HCT116 (cell line): ENCODE measurements at regions not wholly inside any gene's neighbourhood (a gene's known extent, or its start where the extent isn't known, plus 50 kb on each side); places are given as distances from the start of the nearest gene placed in this dataset.

Source experiments
- ATAC-seq: fragments of 200-7000 bp; cut with Tn5 transposase; 2 replicates; pipeline ENCODE4 v1.9.1; 2020; ENCODE audit warnings: mild to moderate bottlenecking, moderate library complexity
- BruUV-seq: library from RNA; stranded (reverse); fragments of 400-500 nt; replicated peaks from 2 replicates; lab custom pipeline; 2021; lab: Mats Ljungman, UMichigan
- CTCF ChIA-PET: fragments of 300-600 bp; sonication (Branson Sonifier 250); formaldehyde crosslinking; loops from one replicate; lab custom pipeline; 2021; ENCODE audit warnings: antibody characterized with exemption; lab: Charles Lee
- POLR2A ChIA-PET: fragments of 300-600, 350-600 bp; sonication (Branson Sonifier 250); formaldehyde crosslinking; loops from one replicate; lab custom pipeline; 2021; ENCODE audit warnings: antibody characterized with exemption; lab: Charles Lee
- RAD21 ChIA-PET, 2 experiments: fragments of 300-600 bp; sonication (Branson Sonifier 250); formaldehyde crosslinking; loops; one replicate each; lab custom pipeline; 2023; ENCODE audit warnings: low total read pairs in 2 of 2; ENCODE audit not compliant: uncharacterized antibody in 2 of 2, unreplicated experiment in 2 of 2, low non-redundant PET in 1 of 2; lab: Charles Lee
- DNase-seq: peaks from one replicate; pipeline ENCODE4 v3.0.0-alpha.2; 2010; ENCODE audit warnings: low read depth, low spot score
- H2AFZ ChIP-seq: fragments of 200-600 bp; shearing (Covaris generic), sonication (generic); 2 replicates; pipeline ENCODE4 v1.6.1; 2017; ENCODE audit warnings: low read depth, mixed run types, mixed read lengths, antibody characterized with exemption, low read length; ENCODE audit not compliant: poor library complexity, severe bottlenecking
- H3K27ac ChIP-seq: 2 replicates; pipeline ENCODE4 v1.5.1; 2012; ENCODE audit warnings: low read depth, low read length
- H3K27me3 ChIP-seq: fragments of 200-600 bp; sonication (generic); 2 replicates; pipeline ENCODE4 v1.6.1; 2016; ENCODE audit warnings: mixed run types, low read length, mixed read lengths; ENCODE audit not compliant: insufficient read depth
- H3K36me3 ChIP-seq, 2 experiments: fragments of 200-500 bp in 1 of 2; fragments of 200-600 bp in 1 of 2; sonication (Bioruptor generic) in 1 of 2; sonication (generic) in 1 of 2; 2 replicates each; pipeline versions ENCODE4 v1.5.1 to v1.6.1; 2014 to 2016; ENCODE audit warnings: low read length in 2 of 2, inconsistent platforms in 1 of 2, mixed read lengths in 1 of 2, mixed run types in 1 of 2; ENCODE audit not compliant: insufficient read depth in 2 of 2, control insufficient read depth in 1 of 2
- H3K4me1 ChIP-seq, 2 experiments: fragments of 200-600 bp in 1 of 2; sonication (generic) in 1 of 2; 2 replicates each; pipeline versions ENCODE4 v1.5.1 to v1.6.1; 2012 to 2017; ENCODE audit warnings: low read length in 2 of 2, inconsistent platforms in 1 of 2, mild to moderate bottlenecking in 1 of 2, mixed read lengths in 1 of 2, mixed run types in 1 of 2, moderate library complexity in 1 of 2; ENCODE audit not compliant: insufficient read depth in 2 of 2, control insufficient read depth in 1 of 2
- H3K4me2 ChIP-seq: fragments of 200-600 bp; sonication (generic); 2 replicates; pipeline ENCODE4 v1.6.1; 2017; ENCODE audit warnings: mixed run types, low read length, mixed read lengths
- H3K4me3 ChIP-seq, 2 experiments: fragments of 200-600 bp in 1 of 2; sonication (generic) in 1 of 2; replicated peaks in 1 of 2; 2 replicates each; pipeline ENCODE4 v1.5.1; 2011 to 2016; ENCODE audit warnings: low read length in 2 of 2, control low read depth in 1 of 2, low read depth in 1 of 2, mild to moderate bottlenecking in 1 of 2, mixed read lengths in 1 of 2, mixed run types in 1 of 2
- H3K79me2 ChIP-seq: fragments of 200-600 bp; sonication (generic); 2 replicates; pipeline ENCODE4 v1.6.1; 2017; ENCODE audit warnings: mild to moderate bottlenecking, mixed run types, low read length, moderate library complexity, mixed read lengths; ENCODE audit not compliant: insufficient read depth
- H3K9ac ChIP-seq: fragments of 200-600 bp; sonication (generic); 2 replicates; pipeline ENCODE4 v1.6.1; 2016; ENCODE audit warnings: low read length, mixed read lengths
- H3K9me2 ChIP-seq: fragments of 200-600 bp; sonication (generic), shearing (Covaris generic); 2 replicates; pipeline ENCODE4 v1.6.1; 2017; ENCODE audit warnings: mixed run types, mild to moderate bottlenecking, moderate library complexity; ENCODE audit not compliant: insufficient read depth
- H3K9me3 ChIP-seq, 2 experiments: fragments of 200-500 bp in 1 of 2; fragments of 200-600 bp in 1 of 2; sonication (Bioruptor generic) in 1 of 2; sonication (generic) in 1 of 2; 2 replicates each; pipeline ENCODE4 v1.6.1; 2014 to 2017; ENCODE audit warnings: low read length in 2 of 2, mixed read lengths in 2 of 2, inconsistent platforms in 1 of 2, low read depth in 1 of 2, mild to moderate bottlenecking in 1 of 2, mixed run types in 1 of 2, moderate library complexity in 1 of 2; ENCODE audit not compliant: control insufficient read depth in 1 of 2, insufficient read depth in 1 of 2
- H4K20me1 ChIP-seq: fragments of 200-600 bp; sonication (generic), shearing (Covaris generic); 2 replicates; pipeline ENCODE4 v1.6.1; 2017; ENCODE audit warnings: mixed run types, mild to moderate bottlenecking, moderate library complexity; ENCODE audit not compliant: insufficient read depth
- ATF3 ChIP-seq: IDR thresholded peaks from 2 replicates; pipeline ENCODE4 v1.6.1; 2012
- CBX3 ChIP-seq: IDR thresholded peaks from 2 replicates; pipeline ENCODE4 v1.6.1; 2012; ENCODE audit warnings: low read depth
- CEBPB ChIP-seq: IDR thresholded peaks from 2 replicates; pipeline ENCODE4 v1.6.1; 2012; ENCODE audit warnings: low read depth
- CTCF ChIP-seq, 3 experiments: fragments of 200-600 bp in 1 of 3; sonication (generic) in 1 of 3; IDR thresholded peaks in 2 of 3; conservative IDR thresholded peaks in 1 of 3; 2 replicates each; pipeline ENCODE4 v1.5.1; 2012 to 2017; ENCODE audit warnings: low read depth in 2 of 3, low read length in 2 of 3, antibody characterized with exemption in 1 of 3, borderline replicate concordance in 1 of 3, control low read depth in 1 of 3, mild to moderate bottlenecking in 1 of 3, mixed read lengths in 1 of 3, mixed run types in 1 of 3, moderate library complexity in 1 of 3; ENCODE audit not compliant: insufficient read depth in 1 of 3
- EGR1 ChIP-seq: IDR thresholded peaks from 2 replicates; pipeline ENCODE4 v1.6.1; 2012; ENCODE audit warnings: low read depth
- EZH2phosphoT487 ChIP-seq: fragments of 200-600 bp; IDR thresholded peaks from 2 replicates; pipeline ENCODE4 v1.6.1; 2018; ENCODE audit warnings: antibody characterized with exemption, borderline replicate concordance
- FOSL1 ChIP-seq: IDR thresholded peaks from 2 replicates; pipeline ENCODE4 v1.6.1; 2012; ENCODE audit warnings: low read depth
- JUND ChIP-seq: IDR thresholded peaks from 2 replicates; pipeline ENCODE4 v1.6.1; 2012
- POLR2A ChIP-seq: IDR thresholded peaks from 2 replicates; pipeline ENCODE4 v1.7.0; 2011; ENCODE audit warnings: borderline replicate concordance; ENCODE audit not compliant: insufficient read depth, insufficient read length; ENCODE audit errors: extremely low read depth
- POLR2AphosphoS5 ChIP-seq: IDR thresholded peaks from 2 replicates; pipeline ENCODE4 v1.6.1; 2011; ENCODE audit warnings: mild to moderate bottlenecking, low read depth, low read length, moderate library complexity
- SIN3A ChIP-seq: IDR thresholded peaks from 2 replicates; pipeline ENCODE4 v1.6.1; 2012; ENCODE audit warnings: low read depth
- SP1 ChIP-seq: IDR thresholded peaks from 2 replicates; pipeline ENCODE4 v1.6.1; 2012; ENCODE audit warnings: low read depth
- SRF ChIP-seq: IDR thresholded peaks from 2 replicates; pipeline ENCODE4 v1.6.1; 2012; ENCODE audit warnings: low read depth
- intact Hi-C: fragments of 100-400 bp; cut with micrococcal nuclease; formaldehyde crosslinking; loops from 2 replicates; pipeline ENCODE4 v1.10.0; 2022
- TF ChIP-seq, protein P1 (sequence below): IDR thresholded peaks from 2 replicates; pipeline ENCODE4 v1.6.1; 2012; ENCODE audit warnings: low read depth

GRCh38 chr1:59218521-59219236, 78.2 kb upstream of the FGGY start:
- no peaks in the 10 kb centered on the region for H3K27me3 ChIP-seq
- ChIA-PET RAD21 (no interaction called here), POLR2A (no interaction called here), CTCF (no interaction called here)
- DNase-seq (no peak), ATAC-seq (no peak)
- H3K4me3 ChIP-seq, result no peak overlapping the region
- H3K9me3 ChIP-seq, result no peaks in the 10 kb centered on the region
- H3K9me2 ChIP-seq, result no peaks in the 10 kb centered on the region
- no TSS peak for BruUV-seq
- peaks cover 0 to 5% of the 10 kb centered on the region in 2 experiments; a peak in 1 of 4 replicates for H3K4me1 ChIP-seq
- H3K36me3 ChIP-seq, result no peaks in the 10 kb centered on the region
- intact Hi-C loops, result no loop called here
- no peaks in the 10 kb centered on the region for H4K20me1 ChIP-seq
- H3K27ac ChIP-seq, result no peak overlapping the region
- TF ChIP-seq SP1 (no peak), ATF3 (no peak), POLR2A (no peak), CEBPB (no peak)
- H3K9ac ChIP-seq, result no peak overlapping the region
- no peak overlapping the region for H2AFZ ChIP-seq
- no peak overlapping the region for H3K4me2 ChIP-seq
- H3K79me2 ChIP-seq, result no peaks in the 10 kb centered on the region

- ATAC-seq (no peak), DNase-seq (no peak)
- no peak for TF ChIP-seq SRF
- TF ChIP-seq, protein P1, sequence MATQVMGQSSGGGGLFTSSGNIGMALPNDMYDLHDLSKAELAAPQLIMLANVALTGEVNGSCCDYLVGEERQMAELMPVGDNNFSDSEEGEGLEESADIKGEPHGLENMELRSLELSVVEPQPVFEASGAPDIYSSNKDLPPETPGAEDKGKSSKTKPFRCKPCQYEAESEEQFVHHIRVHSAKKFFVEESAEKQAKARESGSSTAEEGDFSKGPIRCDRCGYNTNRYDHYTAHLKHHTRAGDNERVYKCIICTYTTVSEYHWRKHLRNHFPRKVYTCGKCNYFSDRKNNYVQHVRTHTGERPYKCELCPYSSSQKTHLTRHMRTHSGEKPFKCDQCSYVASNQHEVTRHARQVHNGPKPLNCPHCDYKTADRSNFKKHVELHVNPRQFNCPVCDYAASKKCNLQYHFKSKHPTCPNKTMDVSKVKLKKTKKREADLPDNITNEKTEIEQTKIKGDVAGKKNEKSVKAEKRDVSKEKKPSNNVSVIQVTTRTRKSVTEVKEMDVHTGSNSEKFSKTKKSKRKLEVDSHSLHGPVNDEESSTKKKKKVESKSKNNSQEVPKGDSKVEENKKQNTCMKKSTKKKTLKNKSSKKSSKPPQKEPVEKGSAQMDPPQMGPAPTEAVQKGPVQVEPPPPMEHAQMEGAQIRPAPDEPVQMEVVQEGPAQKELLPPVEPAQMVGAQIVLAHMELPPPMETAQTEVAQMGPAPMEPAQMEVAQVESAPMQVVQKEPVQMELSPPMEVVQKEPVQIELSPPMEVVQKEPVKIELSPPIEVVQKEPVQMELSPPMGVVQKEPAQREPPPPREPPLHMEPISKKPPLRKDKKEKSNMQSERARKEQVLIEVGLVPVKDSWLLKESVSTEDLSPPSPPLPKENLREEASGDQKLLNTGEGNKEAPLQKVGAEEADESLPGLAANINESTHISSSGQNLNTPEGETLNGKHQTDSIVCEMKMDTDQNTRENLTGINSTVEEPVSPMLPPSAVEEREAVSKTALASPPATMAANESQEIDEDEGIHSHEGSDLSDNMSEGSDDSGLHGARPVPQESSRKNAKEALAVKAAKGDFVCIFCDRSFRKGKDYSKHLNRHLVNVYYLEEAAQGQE, result no peak
- TF ChIP-seq EGR1, result no peak
- TF ChIP-seq CTCF (IDR thresholded peaks at IDR 0.05 in 2 of 3, conservative IDR thresholded peaks at IDR 0.05 in 1 of 3; ENCODE audit: borderline replicate concordance in 1 of 3, insufficient read depth in 1 of 3, low read depth in 2 of 3, low read length in 2 of 3), result no peak
- TF ChIP-seq SIN3A, result no peak
- TF ChIP-seq JUND, result no peak
- no peak for TF ChIP-seq EZH2phosphoT487
- no peak for TF ChIP-seq CBX3
- TF ChIP-seq FOSL1, result no peak
- no peak for TF ChIP-seq POLR2AphosphoS5
- no peak for TF ChIP-seq ATF3
- no peak for TF ChIP-seq SP1
- TF ChIP-seq CEBPB, result no peak
- Histone ChIP-seq H3K4me2 (no peak overlapping the region), H3K4me3 (no peak overlapping the region), H3K36me3 (no peaks in the 10 kb centered on the region), H3K9ac (no peak overlapping the region), H3K79me2 (no peaks in the 10 kb centered on the region), H3K9me2 (no peaks in the 10 kb centered on the region), H4K20me1 (no peaks in the 10 kb centered on the region), H3K9me3 (no peaks in the 10 kb centered on the region), H2AFZ (no peak overlapping the region), H3K27ac (no peak overlapping the region), H3K27me3 (no peaks in the 10 kb centered on the region), H3K4me1 (peaks cover 0 to 5% of the 10 kb centered on the region in 2 experiments; a peak in 1 of 4 replicates)
- ChIA-PET CTCF (no interaction called here), RAD21 (no interaction called here), POLR2A (no interaction called here)
- BruUV-seq, result no TSS peak
- intact Hi-C loops, result no loop called here
These were observed 77.0 kb upstream of the FGGY start for GRCh38 chr1:59219916-59220315.
